AG04449 (cell line): ENCODE measurements at regions not wholly inside any gene's neighbourhood (a gene's known extent, or its start where the extent isn't known, plus 50 kb on each side); places are given as distances from the start of the nearest gene placed in this dataset.

Source experiments
- CTCF ChIA-PET: fragments of 350-600 bp; formaldehyde crosslinking; extraction: SDS; loops from one replicate; lab custom pipeline; 2021; ENCODE audit warnings: antibody characterized with exemption; lab: Yijun Ruan, JAX
- POLR2A ChIA-PET: fragments of 400-600, 350-600 bp; formaldehyde crosslinking; extraction: SDS; loops from one replicate; lab custom pipeline; 2020; ENCODE audit warnings: antibody characterized with exemption, inconsistent platforms; lab: Yijun Ruan, JAX
- DNase-seq: peaks from one replicate; pipeline ENCODE4 v3.0.0-alpha.2; 2010; ENCODE audit warnings: low read depth, low spot score
- H3K4me3 ChIP-seq: 2 replicates; pipeline ENCODE4 v1.5.1; 2011; ENCODE audit warnings: low read depth, mild to moderate bottlenecking, control low read depth, low read length
- CTCF ChIP-seq: IDR thresholded peaks from one replicate; pipeline ENCODE4 v1.5.1; 2011; ENCODE audit warnings: mild to moderate bottlenecking, moderate library complexity, low read length, control low read depth, inconsistent platforms; ENCODE audit not compliant: insufficient read depth; ENCODE audit errors: missing control alignments

- H3K4me3 ChIP-seq = no peak overlapping the region
- DNase-seq = no peak
- TF ChIP-seq CTCF = no peak
- ChIA-PET CTCF (interaction anchor here (0.8 to 1.2 kb wide), 3 partner anchors 103 to 277 kb away, joined by 3 to 4 read pairs (median 4); no protein-coding TSS in a partner anchor), POLR2A (no interaction called here)
These were observed 63.0 kb downstream of the GLI2 start for GRCh38 chr2:120798567-120799247.

- DNase-seq = no peak
- H3K4me3 ChIP-seq = no peak overlapping the region
- ChIA-PET POLR2A (no interaction called here), CTCF (no interaction called here)
- no peak for TF ChIP-seq CTCF
These were observed 66.5 kb downstream of the GLI2 start for GRCh38 chr2:120802158-120802557.

DNA sequence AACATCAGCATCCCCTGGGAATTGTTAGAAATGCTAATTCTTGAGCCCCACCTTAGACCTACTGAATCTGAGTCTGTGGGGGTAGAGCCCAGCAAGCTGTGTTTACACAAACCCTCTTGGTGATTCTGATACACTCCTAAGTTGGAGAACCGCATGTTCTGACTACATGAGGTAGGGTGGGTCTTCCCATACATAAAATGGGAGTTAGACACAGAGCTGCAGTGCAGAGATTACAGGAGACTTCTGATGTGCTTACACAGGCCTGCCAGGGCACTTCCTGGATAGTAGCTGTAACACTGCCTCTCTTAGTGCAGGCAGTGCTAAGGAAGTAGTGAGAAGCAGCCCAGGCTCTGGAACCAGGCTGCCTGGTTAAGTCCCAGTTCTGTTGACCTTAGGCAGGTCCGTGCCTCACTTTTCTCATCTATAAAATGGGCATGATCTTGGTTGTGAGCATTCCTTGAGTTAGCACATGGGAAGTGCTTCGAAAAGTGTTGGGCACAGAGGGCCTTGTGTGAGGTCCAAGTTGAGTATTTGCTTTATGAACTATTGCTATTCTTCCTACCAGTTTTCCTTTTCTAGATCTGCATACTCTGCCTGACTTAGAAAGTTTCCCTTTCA is 67.3 kb downstream of the GLI2 start:
- ChIA-PET CTCF (interaction anchor here (0.5 to 1.1 kb wide), 2 partner anchors 14 to 578 kb away, joined by 3 to 4 read pairs; no protein-coding TSS in a partner anchor), POLR2A (no interaction called here)
- no peak overlapping the region for H3K4me3 ChIP-seq
- no peak for TF ChIP-seq CTCF
- DNase-seq = no peak

DNA sequence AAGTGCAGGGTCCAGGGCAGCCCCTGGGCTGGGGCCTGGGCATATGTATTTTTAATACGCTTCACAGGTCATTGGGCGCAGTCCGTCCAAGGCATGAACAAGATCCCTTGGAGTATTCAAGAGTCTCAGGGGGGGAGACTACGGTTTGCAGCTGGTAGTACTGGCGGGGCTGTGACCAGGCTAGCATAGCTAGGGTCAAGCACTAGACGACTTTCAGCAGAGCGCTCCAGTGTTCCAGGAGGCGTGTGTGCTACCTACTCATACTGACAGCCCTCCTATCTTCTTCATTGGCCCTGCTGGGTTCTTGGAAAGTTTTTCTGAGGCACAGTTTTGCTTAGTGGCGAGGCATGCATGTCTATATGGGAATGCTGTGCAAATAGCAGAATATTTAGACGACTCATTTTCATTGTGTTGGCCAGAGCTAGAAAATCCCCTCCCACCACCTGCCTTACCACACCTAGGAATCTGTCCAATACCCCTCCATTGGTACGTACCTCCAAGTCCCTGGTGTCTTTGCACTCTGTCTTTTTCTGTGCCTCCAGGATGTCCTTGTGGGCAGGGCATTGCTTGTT is 68.2 kb downstream of the GLI2 start:
- POLR2A ChIA-PET = no interaction called here

GRCh38 chr2:120804459-120804858 is 68.8 kb downstream of the GLI2 start:
- POLR2A ChIA-PET = no interaction called here
- DNase-seq = no peak
- CTCF ChIA-PET = interaction anchor here (0.7 kb wide), 1 partner anchor 24 kb away, joined by 3 read pairs; no protein-coding TSS in a partner anchor
- no peak for TF ChIP-seq CTCF
- no peak overlapping the region for H3K4me3 ChIP-seq

More for the DNA sequence above, 68.2 kb downstream of the GLI2 start:
- no peak for TF ChIP-seq CTCF
- CTCF ChIA-PET = interaction anchor here (0.7 kb wide), 1 partner anchor 24 kb away, joined by 3 read pairs; no protein-coding TSS in a partner anchor
- H3K4me3 ChIP-seq = no peak overlapping the region
- DNase-seq = no peak

DNA sequence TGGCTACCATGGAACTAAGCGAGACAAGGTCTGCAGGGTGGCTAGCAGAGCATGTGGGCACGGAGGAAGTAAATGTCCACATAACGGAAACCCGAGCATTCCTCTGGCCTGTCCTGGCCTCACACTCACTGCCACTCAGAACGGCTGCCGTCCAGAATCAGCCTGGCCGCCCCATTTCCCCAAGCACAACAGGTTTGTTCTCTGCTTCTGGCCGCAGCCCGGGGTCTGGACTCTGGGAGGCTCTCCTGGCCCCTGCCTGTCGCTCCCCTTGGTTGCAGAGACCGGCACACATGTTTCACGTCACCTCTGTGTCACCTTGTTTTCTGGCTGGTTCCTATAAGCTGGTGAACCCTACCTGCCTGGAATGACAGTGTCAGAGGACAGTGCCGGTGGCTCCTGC is 69.3 kb downstream of the GLI2 start:
- ChIA-PET CTCF (interaction anchor here (1.1 to 1.5 kb wide), 2 partner anchors 11 to 12 kb away, joined by 3 read pairs; no protein-coding TSS in a partner anchor), POLR2A (no interaction called here)
- TF ChIP-seq CTCF = no peak
- no peak for DNase-seq
- no peak overlapping the region for H3K4me3 ChIP-seq
